H4 (cell line): ENCODE measurements at regions not wholly inside any gene's neighbourhood (a gene's known extent, or its start where the extent isn't known, plus 50 kb on each side); places are given as distances from the start of the nearest gene placed in this dataset.
"Not testable (repeated sequence)": the region's sequence is repeated elsewhere in the genome, so short reads cannot be mapped to it uniquely, and the experiment has no call there.

Source experiments
- DNase-seq: peaks from one replicate; pipeline ENCODE4 v3.0.0-alpha.2; 2015; ENCODE audit warnings: low spot score

DNA sequence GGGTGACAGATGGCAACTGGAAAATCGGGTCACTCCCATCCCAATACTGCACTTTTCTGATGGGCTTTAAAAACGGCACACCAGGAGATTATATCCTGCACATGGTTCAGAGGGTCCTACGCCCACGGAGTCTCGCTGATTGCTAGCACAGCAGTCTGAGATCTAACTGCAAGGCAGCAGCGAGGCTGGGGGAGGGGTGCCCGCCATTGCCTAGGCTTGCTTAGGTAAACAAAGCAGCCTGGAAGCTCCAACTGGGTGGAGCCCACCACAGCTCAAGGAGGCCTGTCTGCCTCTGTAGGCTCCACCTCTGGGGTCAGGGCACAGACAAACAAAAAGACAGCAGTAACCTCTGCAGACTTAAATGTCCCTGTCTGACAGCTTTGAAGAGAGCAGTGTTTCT is 158.7 kb upstream of the MOCS2 start:
- not testable (repeated sequence) for DNase-seq

DNA sequence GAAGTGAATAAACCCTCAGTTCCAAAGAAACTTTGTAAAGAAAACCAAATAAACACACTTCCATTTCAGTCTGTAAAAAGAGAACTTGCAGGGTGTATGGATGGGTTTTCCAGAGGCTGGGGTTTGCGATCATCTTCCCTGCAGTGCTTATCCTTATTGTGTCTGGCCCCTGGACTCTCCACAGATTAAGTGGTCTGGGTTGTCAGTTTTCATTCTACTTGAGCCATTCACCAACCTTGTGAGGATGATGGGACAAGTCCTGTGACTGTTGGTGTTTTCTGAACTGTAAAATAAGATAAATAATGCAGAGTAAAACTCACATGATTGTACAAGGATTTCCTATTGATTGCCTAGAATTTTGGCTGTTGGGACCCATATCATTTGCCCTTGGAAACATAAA is 166.1 kb upstream of the MOCS2 start:
- no peak for DNase-seq

DNA sequence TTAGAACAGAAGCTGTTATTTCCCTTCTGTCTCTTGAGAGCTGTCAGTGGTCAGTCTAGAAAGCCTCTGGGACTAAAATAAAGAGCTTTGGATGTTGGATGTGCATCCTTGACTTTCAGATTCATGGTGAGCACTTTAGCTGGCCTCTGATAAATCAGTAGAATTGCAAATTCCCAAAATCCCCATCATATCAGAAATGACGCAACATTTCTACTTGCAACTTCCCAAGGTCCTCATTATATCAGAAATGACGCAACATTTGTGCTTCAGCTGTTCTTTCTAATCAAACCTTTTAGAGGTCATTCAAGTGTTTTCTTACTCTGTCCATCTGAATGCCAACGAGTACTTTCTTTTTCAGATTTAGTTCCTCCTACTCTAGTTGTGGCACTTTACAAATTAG is 167.3 kb upstream of the MOCS2 start:
- DNase-seq, result no peak

DNA sequence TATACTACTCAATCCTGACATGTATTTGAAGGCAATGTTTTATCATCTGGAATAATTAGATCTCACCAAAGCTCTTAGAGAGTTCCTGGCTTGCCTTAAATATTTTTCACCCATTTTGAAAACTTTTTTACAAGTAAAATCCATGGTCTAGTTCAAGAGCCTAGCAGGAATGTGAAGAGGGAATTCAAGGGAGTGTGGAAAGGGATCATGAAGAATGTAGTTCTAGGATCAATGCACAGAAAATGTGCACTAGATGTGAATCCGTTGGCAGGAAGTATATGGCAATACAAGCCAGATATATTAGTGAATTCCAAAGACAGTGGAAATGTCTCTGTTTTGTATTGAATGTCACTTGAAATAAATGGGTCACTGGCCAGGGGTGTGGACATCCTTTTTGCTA is 167.9 kb upstream of the MOCS2 start:
- DNase-seq, result no peak

DNA sequence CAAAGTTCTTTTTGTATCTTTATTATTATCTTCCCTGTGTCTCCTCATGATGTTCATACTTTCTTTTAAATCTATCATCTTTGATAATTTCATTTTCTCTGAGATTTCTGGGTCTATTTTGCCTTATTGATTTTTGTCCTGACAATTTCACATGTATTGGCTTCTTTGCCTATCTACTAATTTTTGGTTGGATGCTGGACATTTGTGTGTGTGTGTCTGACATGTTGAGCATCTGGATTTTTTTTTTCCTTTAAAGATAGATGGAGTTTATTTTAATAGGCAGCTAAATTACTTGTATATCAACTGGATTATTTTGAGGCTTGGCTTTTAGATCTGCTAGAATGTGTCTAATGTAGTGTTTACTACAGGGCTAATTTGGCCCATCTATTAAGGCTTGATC is 178.0 kb upstream of the MOCS2 start:
- no peak for DNase-seq

DNA sequence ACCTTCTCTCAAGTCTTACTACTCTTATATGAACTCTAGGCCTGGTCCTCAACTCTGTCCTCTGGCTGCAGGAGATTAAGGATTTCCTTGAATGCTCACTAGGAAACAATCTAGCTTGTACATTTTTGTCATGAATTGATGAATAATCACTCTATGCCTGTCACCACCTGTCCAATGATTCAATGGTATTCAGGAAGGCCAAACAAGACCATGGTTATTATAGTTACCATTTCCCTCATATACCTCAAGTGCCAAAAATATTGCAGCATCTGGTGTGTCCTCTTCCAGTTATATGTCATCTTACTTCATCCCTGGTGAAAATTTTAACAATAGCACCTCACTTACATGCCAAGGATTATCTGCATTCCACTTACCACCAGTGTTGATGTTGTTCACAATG is 179.0 kb upstream of the MOCS2 start:
- DNase-seq, result no peak

DNA sequence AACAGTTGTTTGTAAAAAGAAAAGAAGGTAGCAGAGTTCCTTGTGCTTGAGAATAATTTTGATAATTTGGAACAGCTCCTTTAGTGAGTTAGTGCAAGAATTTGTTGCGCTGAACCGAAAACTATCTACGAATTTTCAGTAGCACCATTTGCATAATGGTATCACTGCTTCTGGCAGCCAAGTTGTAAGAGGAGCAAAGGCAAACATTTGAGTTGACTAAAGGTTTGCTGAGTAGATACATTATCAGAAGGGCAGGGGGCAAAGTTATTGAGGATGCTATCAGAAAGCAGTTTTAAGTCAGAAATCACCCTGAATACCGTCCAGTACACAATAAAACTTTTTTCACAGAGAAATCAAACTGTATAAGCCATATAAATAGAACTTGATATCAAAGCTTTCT is 181.5 kb upstream of the MOCS2 start:
- no peak for DNase-seq

DNA sequence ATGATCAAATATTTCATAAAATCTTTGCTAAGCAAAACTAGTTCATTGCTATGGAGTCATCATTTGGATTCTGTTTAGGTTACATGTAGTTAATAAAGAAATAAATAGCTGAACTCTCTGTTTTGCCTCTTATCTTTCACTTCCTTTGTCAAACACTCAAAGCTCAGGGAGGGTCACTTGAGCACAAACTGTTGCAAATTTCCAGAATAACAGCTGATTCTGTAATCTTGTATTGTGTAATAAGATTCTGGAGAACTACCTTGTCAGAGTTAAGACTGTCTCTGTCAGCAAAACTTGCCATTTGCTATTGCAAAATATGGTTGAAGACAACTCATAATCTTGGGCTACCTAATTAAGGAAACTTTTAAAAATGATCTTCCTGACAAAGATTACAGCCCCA is 182.0 kb upstream of the MOCS2 start:
- DNase-seq, result no peak

DNA sequence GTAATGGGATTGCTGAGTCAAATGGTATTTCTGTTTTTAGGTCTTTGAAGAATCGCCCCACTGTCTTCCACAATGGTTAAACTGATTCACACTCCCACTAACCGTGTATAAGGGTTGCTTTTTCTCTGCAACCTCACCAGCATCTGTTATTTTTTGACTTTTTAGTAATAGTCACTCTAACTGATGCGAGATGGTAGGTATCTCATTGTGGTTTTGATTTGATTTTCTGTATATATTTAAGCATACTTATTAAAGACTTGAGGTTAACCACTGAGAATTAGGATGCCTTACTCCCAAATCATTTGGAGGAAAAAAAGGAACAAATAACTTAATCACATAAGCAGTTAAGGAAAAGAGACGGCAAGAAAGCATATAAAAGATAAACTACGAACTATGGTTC is 181.6 kb upstream of the FST start:
- no peak for DNase-seq

DNA sequence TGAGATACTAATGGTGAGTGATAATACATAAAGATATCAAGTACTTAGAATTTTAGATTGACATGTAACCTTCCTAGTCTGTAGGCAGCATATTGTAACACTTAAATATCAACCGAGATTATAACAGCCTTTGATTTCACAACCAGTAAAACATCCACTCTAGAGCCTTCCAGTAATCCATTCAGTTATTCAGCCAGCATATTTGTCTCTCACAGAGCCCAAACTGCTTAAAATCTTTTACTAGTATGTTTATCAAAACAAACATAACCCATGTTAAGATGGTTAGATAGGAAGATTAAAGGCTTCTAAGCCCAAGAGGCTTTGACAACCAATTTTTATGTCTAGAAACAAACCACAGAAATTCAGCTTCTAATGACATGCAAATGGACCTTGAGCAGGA is 177.9 kb upstream of the FST start:
- no peak for DNase-seq

DNA sequence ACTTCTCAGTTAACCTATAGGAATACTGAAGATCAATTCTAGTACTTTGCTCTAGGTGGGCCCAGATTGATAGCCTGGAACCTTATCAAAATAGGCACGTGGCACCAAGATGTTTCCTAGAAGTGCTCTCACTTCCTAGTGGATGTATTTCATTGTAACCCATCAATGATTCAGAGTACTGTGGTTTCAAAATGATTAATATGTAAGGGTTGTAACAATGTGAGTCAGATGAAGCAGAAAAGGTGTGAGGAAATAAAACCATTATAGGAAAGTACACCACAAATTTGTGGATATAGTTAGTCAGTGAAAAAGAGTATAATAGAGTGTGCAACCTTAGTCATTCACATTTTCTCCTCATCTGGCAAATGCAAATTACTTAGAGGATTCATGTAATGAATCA is 177.3 kb upstream of the FST start:
- no peak for DNase-seq

DNA sequence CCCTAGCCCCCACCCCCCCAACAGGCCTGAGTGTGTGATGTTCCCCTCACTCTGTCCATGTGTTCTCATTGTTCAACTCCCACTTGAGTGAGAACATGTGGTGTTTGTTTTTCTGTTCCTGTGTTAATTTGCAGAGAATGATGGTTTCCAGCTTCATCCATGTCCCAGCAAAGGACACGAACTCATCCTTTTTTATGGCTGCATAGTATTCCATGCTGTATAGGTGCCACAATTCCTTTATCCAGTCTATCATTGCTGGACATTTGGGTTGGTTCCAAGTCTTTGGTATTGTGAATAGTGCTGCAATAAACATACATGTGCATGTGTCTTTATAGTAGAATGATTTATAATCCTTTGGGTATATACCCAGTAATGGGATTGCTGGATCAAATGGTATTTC is 175.1 kb upstream of the FST start:
- DNase-seq, result not testable (repeated sequence)

DNA sequence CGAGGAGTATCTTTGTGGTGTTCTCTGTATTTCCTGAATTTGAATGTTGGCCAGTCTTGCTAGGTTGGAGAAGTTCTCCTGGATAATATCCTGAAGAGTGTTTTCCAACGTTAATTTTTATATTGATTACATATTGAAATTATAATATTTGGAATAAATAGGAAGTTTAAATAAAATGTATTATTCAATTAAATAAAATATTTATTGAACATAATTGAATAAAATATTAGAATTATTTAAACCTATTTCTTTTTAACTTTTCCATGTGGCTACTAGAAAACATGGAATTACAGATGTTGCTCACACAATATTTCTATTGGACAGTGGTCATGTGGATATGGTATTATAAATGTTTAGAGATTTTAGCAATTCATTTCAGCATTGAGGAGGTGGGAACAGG is 170.8 kb upstream of the FST start:
- DNase-seq, result no peak

DNA sequence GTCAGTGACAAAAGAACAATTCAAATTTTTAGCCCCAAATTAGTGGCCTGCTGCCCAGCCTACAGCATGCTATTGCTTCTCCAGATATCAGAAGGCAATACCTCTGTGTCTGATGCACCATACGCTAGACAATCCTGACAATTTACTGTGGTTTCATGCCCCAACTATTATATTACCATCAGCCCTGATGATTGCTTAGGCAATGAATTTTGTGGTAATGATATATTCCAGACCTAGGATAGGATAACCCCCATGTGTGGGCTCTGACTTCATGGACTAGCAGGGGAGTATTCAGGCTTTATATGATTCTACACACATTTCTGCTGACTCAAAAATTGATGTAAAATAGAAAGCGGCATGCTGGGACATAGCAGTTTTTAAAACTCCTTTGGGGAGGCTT is 168.7 kb upstream of the FST start:
- no peak for DNase-seq

DNA sequence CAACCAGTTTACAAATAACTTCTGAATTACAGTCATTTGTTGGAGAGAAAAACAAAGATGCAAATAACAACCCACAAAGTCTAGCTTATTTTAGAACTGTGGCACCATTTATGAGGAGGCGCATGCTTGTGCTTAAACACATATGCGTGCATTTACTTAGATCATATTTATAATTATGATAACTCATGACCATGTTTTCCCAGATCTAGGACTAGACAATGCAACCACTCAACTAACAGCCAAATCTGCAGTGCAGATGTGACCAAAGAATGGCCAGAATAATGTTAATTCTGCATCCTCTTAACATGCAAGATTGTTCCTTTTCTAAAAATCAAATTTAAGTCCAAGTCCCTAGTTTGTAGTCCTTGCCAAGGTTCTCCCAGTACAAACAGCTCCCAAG is 167.3 kb upstream of the FST start:
- no peak for DNase-seq

DNA sequence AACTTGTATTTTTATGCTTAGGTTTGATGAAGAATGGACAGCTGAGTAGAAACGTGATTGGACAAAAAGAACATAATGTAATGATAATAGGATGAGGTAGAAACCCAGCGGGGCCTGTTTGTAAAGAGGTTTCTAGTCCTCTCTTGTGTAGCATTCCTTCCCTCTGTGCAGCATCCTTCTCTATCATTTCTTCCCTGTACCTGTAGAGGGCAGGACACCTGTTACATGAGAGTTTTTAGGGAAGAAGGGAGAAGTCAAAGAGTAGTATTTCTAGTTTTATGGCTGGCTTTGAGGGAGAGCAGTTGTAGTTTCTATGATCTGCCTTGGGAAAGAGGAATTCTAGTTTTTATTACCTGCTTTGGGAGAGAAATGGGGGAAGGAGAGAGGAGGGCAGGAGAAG is 162.1 kb upstream of the FST start:
- no peak for DNase-seq

DNA sequence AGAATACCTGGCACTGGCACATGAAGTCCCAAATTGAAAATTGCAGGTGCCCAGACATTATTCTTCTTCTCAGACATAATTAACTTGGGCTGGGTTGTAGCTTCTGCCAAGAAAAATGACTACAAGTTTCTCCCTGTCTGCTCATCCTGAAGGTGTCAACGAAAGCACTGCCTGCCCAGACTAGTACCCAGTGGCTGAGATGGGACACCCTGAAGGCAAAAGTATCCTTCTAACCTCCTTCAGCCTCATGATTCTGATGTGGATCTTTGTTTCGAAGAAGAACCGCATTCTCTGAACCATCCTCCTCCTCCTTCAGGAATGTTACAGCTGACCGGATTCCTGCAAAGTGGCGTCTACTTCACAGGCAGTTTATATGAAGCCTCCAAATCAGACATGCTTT is 161.1 kb upstream of the FST start:
- DNase-seq, result no peak

DNA sequence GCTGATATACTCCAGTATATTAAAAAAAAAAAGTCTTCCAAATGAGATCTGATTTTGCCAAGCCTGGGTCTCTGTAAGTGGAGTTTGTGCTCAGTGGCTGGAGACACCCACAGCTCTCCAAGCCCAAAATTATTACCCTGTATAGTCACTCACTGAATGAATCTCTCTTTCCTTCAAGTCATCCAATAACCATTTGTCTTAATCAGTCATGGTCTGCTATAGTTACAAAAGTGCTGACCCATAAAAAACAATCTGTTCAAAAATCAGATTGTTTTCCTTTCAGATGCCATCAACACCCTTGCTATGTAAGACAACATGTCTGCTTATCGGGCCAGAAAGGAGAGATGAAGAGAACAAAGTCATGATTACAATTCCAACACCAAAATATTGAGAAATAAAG is 159.4 kb upstream of the FST start:
- DNase-seq, result no peak

DNA sequence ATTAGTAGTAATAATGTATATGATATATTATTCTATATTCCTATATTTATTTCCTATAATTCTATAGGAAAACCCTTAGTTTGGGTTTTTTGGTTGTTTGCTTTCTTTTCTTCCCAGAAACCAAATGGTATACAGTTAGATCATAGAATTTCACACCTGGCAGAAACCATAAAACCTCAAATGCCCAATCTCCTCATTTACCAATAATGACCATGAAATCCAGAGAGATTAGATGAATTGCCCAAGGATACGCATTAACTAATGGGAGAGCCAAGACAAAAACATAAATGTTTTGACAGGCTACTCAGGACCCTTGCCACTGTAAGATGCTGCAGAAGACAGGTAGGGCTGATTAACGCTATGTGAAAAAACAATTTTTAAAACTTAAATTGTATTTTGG is 158.7 kb upstream of the FST start:
- no peak for DNase-seq

DNA sequence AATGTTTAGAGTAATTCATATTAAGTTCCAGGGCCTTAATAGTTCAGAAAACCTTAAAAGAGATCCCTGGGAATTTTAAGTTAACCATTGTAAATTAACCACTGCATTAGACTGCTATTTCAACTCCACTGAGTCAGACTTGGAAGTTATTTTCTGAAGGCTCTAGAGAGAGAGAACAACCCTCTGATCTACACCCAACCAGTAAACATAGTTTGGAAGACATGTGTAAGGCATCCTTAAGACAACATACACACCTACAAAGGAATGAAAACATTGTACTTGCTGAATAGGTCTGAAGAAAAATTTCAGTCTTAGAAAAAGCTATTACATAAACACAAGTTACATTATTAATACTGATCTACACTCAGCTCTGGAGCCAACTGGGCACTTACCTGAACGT is 158.2 kb upstream of the FST start:
- no peak for DNase-seq

DNA sequence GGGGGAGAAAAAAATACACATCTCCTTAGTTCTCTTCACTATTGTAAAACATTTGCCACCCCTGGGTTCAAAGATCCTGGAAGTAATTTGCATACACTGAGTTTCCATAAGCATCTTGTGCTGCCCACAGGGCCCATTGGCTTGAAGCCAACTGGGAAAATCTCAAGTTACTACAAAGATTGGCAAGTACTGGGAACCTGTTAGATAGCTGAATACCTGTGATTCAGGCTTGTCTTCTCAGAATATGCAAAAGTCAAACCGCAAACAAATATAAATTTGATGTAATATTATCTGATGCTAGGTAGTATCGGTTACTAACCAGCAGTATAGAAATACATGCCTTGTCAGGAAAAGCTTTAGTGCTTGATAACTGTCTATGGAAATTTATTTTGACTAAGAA is 156.9 kb upstream of the FST start:
- no peak for DNase-seq

DNA sequence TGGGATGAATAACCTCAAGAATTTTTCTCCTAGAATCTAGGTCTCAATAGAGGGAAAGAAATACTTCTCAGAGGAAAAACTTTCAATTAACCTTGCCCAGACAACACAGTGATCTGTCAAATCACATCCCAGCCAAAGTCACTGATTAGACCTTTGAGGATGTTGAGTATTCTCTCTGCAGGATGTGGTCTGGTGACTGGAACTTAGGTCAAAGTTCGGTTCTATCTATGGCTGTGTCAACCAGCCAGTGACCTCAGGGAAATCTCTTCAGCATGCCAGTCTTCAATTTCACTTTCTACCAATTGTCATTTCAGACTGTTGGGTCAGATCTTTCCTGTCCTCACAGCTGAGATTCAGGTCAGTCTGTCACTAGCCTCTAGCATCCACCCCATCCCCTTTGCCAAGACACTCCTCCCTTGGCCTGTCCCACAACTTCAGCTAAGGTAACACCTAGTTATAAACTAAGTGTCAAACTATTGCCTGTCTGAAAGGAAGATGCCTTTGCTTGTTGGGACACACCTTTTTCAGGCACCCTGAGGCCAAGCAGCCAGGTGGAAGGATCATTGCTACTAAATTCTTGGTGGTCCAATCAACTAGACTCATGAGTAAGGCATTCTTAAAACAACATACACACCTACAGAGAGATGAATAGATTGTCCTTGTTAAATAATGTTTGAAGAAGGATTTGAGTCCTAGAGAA is 156.3 kb upstream of the FST start:
- no peak for DNase-seq

DNA sequence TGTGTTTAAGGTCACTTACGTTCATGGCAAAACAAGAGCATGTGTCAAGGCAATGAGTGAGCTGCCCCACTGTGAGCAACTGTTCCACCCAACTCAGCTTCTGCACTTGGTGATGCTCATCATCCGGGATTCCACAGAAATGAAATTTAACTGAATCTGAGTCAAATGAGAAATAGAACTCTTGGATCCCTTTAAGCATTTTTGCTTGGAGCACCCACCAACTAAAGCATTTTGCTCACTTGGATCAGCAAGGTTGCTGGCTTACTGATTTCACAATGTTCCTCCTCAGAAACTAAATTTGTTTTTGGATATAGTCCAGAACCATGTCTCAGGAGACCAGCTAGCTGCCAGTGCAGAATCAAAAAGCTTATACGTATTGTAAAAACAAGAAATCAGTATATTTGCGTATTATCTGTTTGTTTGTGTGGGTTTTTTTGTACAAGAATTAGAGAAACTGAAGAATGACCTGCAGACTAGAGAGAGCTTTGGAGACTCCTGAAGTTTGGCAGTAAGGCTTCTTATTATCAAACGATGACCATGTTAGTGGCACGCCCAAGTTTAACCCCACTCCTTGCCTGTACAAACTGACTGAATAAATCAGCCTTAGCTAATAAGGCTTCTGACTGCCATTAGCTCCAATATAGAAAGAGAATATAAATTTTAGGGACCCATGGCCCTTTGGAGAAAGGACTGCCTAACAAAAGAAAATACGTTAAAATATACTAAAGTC is 153.8 kb upstream of the FST start:
- no peak for DNase-seq

DNA sequence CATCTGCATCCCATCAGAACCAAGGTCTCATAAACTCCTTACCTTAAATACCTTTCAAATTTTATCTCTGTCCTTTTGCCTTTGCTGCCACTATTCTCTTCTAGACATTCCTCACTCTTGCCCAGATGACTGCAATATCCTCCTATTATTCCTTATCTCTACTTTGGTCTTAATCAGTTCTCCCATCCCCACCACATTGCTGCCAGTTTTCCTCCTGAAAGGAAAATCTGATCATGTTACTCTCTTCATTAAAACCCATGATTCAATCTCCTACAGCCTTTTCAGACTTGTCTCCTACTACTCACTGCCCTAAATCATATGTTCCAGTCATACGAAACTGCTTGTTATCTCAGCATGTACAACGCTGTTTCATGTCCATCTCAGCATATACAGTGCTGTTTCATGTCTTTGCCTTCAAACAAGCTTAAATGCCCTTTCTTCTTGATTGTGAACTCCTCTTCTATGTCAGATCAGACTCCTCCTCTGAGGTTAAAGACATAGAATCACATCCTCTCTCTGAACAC is 152.6 kb upstream of the FST start:
- DNase-seq, result no peak
